Activated T-cell treated with anti-CD3 and anti-CD28 coated beads for 1 hour (primary cell): ENCODE measurements at regions not wholly inside any gene's neighbourhood (a gene's known extent, or its start where the extent isn't known, plus 50 kb on each side); places are given as distances from the start of the nearest gene placed in this dataset.

Experiments
- DNase-seq: peaks from one replicate; pipeline ENCODE4 v3.0.0-alpha.2; 2020; ENCODE audit warnings: low read depth

GRCh38 chr2:16411788-16412187, 253.8 kb downstream of the CYRIA start:
- DNase-seq, result no peak

- DNase-seq, result no peak
Observed at GRCh38 chr2:16409849-16410248, 255.8 kb downstream of the CYRIA start.

GRCh38 chr2:16409006-16409390, 256.6 kb downstream of the CYRIA start:
- no peak for DNase-seq

GRCh38 chr2:16408331-16409005, 257.2 kb downstream of the CYRIA start:
- DNase-seq, result no peak

- DNase-seq, result no peak
Observed at GRCh38 chr2:16407358-16407757, 258.3 kb downstream of the CYRIA start.

- no peak for DNase-seq
Observed at GRCh38 chr2:16406496-16407289, 258.9 kb downstream of the CYRIA start.

- DNase-seq, result no peak
Observed at GRCh38 chr2:16405551-16405950, 260.1 kb downstream of the CYRIA start.

GRCh38 chr2:16404551-16405300, 260.9 kb downstream of the CYRIA start:
- DNase-seq, result no peak

- no peak for DNase-seq
Observed at GRCh38 chr2:16404146-16404545, 261.5 kb downstream of the CYRIA start.

- DNase-seq, result no peak
Observed at GRCh38 chr2:16402891-16403290, 262.7 kb downstream of the CYRIA start.

- no peak for DNase-seq
Observed at GRCh38 chr2:16401761-16402300, 263.8 kb downstream of the CYRIA start.

- DNase-seq, result no peak
Observed at GRCh38 chr2:16400127-16400623, 265.5 kb downstream of the CYRIA start.

GRCh38 chr2:16398486-16399043, 267.1 kb downstream of the CYRIA start:
- no peak for DNase-seq

- DNase-seq, result no peak
Observed at GRCh38 chr2:16397681-16398475, 267.8 kb downstream of the CYRIA start.

GRCh38 chr2:16396986-16397385, 268.6 kb downstream of the CYRIA start:
- DNase-seq, result no peak

GRCh38 chr2:16396171-16396570, 269.5 kb downstream of the CYRIA start:
- DNase-seq, result no peak

GRCh38 chr2:16395601-16396000, 270.0 kb downstream of the CYRIA start:
- no peak for DNase-seq

GRCh38 chr2:16394986-16395550, 270.6 kb downstream of the CYRIA start:
- no peak for DNase-seq

- DNase-seq, result no peak
Observed at GRCh38 chr2:16394072-16394985, 271.3 kb downstream of the CYRIA start.
